HepG2 (cell line): ENCODE measurements at regions not wholly inside any gene's neighbourhood (a gene's known extent, or its start where the extent isn't known, plus 50 kb on each side); places are given as distances from the start of the nearest gene placed in this dataset.

Experiments used
- AGO2 ChIP-seq: fragments of 200-400 bp; formaldehyde crosslinking; optimal IDR thresholded peaks from 2 replicates; pipeline ENCODE3; 2017; ENCODE audit warnings: mild to moderate bottlenecking, low read depth, low read length, moderate library complexity
- GMEB1 ChIP-seq: sonication (generic); formaldehyde crosslinking; IDR thresholded peaks from 2 replicates; pipeline ENCODE4 v1.5.1; 2020; ENCODE audit warnings: missing genetic modification reagents, mild to moderate bottlenecking, borderline replicate concordance
- PCBP1 ChIP-seq: fragments of 200-400 bp; formaldehyde crosslinking; IDR thresholded peaks from 2 replicates; pipeline ENCODE4 v1.6.1; 2017; ENCODE audit warnings: mild to moderate bottlenecking, low read depth, low read length, borderline replicate concordance
- TBX3 ChIP-seq: fragments of 450-650 bp; IDR thresholded peaks from 2 replicates; pipeline ENCODE4 v1.6.1; 2017; ENCODE audit warnings: antibody characterized with exemption, mild to moderate bottlenecking, inconsistent platforms, borderline replicate concordance
- ZBTB40 ChIP-seq, 2 experiments: fragments of 450-650 bp in 1 of 2; sonication (generic) in 1 of 2; formaldehyde crosslinking in 1 of 2; IDR thresholded peaks; 2 replicates each; pipeline versions ENCODE4 v1.6.1 to v1.8.0; 2016 to 2022; ENCODE audit warnings: antibody characterized with exemption in 1 of 2, mild to moderate bottlenecking in 1 of 2, missing genetic modification reagents in 1 of 2
- ZNF160 ChIP-seq: sonication (generic); formaldehyde crosslinking; IDR thresholded peaks from 2 replicates; pipeline ENCODE4 v1.8.0; 2022; ENCODE audit warnings: mild to moderate bottlenecking, inconsistent platforms, missing genetic modification reagents
- ZNF383 ChIP-seq: sonication (generic); formaldehyde crosslinking; IDR thresholded peaks from 2 replicates; pipeline ENCODE4 v1.4.0; 2020; ENCODE audit warnings: missing genetic modification reagents, mild to moderate bottlenecking, borderline replicate concordance
- ZNF607 ChIP-seq: sonication (generic); formaldehyde crosslinking; IDR thresholded peaks from 2 replicates; pipeline ENCODE4 v1.5.1; 2020; ENCODE audit warnings: missing genetic modification reagents, mild to moderate bottlenecking, borderline replicate concordance
- ZNF891 ChIP-seq: sonication (generic); formaldehyde crosslinking; IDR thresholded peaks from 2 replicates; pipeline ENCODE4 v1.5.0; 2020; ENCODE audit warnings: mild to moderate bottlenecking, missing genetic modification reagents

- no peak for TF ChIP-seq ZBTB40 (IDR thresholded peaks at IDR 0.05)
- TF ChIP-seq ZBTB40 (CRISPR knock-in tag; IDR thresholded peaks at IDR 0.05) = no peak
- TF ChIP-seq TBX3 = no peak
- no peak for TF ChIP-seq AGO2
- no peak for TF ChIP-seq ZNF607 (CRISPR knock-in tag)
- TF ChIP-seq ZNF891 (CRISPR knock-in tag) = no peak
- TF ChIP-seq GMEB1 (CRISPR knock-in tag) = no peak
- TF ChIP-seq ZNF160 (CRISPR knock-in tag) = no peak
- no peak for TF ChIP-seq PCBP1
- TF ChIP-seq ZNF383 (CRISPR knock-in tag) = no peak
These were observed 357.0 kb upstream of the RORB start (continued) for GRCh38 chr9:74140141-74140540.
